ENCODE measurements at regions not wholly inside any gene's neighbourhood (a gene's known extent, or its start where the extent isn't known, plus 50 kb on each side); places are given as distances from the start of the nearest gene placed in this dataset.

GRCh38 chr3:88528494-88528893, 378.7 kb downstream of the C3orf38 start:
- TF ChIP-seq RFX5 (IDR thresholded peaks at IDR 0.05) (no peak), CTCF (IDR thresholded peaks at IDR 0.05) (no peak), CBX2 (IDR thresholded peaks at IDR 0.05; ENCODE audit: borderline replicate concordance, low read depth) (no peak), BHLHE40 (IDR thresholded peaks at IDR 0.05; ENCODE audit: low read depth, low read length) (no peak), MAFK (IDR thresholded peaks at IDR 0.05; ENCODE audit: partially characterized antibody) (no peak), RAD21 (conservative IDR thresholded peaks at IDR 0.05 in 1 of 2, IDR thresholded peaks at IDR 0.05 in 1 of 2) (no peak), RNF2 (IDR thresholded peaks at IDR 0.05; ENCODE audit: borderline replicate concordance, low read depth) (no peak), KDM5A (IDR thresholded peaks at IDR 0.05) (no peak), TP53 (CRISPR knock-in tag; IDR thresholded peaks at IDR 0.05) (no peak), ESRRA (IDR thresholded peaks at IDR 0.05; ENCODE audit: borderline replicate concordance, low read length) (no peak), CEBPB (IDR thresholded peaks at IDR 0.05) (no peak)
